Transverse colon (tissue), 4 donors: ENCODE measurements at regions not wholly inside any gene's neighbourhood (a gene's known extent, or its start where the extent isn't known, plus 50 kb on each side); places are given as distances from the start of the nearest gene placed in this dataset.

Experiments
- EP300 ChIP-seq: sonication (generic); formaldehyde crosslinking; IDR thresholded peaks from one replicate; pipeline ENCODE4 v1.6.1; 2017; ENCODE audit warnings: antibody characterized with exemption, low read depth
- POLR2AphosphoS5 ChIP-seq, 3 donors: sonication (generic); formaldehyde crosslinking; IDR thresholded peaks; one replicate each; pipeline ENCODE4 v1.6.1; 2016; ENCODE audit warnings: antibody characterized with exemption in 3 of 3
- TF ChIP-seq, protein P1 (sequence below), 5 experiments: fragments of 200-600 bp in 3 of 5; fragments of 450-650 bp in 2 of 5; sonication (generic) in 3 of 5; IDR thresholded peaks; 1 replicate in 2 of 5; 2 replicates in 3 of 5; pipeline ENCODE4 v1.5.1; 2016 to 2017; ENCODE audit warnings: antibody characterized with exemption in 5 of 5, inconsistent platforms in 3 of 5, mild to moderate bottlenecking in 2 of 5, moderate library complexity in 1 of 5

DNA sequence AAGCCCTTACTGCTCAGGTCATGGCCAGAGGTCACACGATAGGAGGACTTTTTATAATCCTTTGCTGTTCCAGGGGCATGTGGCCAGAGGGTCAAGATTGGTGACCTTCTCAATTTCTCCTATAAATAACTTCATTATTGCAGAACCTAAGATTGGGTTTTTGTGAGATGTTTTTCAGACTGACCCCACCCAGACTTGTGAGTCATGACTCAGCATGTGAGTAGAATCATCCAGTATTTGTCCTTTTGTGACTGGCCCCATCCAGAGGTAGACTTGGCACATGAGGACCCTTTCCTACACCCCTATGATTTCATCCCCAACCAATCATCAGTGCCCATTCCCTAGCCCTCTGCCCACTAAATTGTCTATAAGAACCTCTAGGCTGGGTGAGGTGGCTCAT, 84.5 kb upstream of the ABCC4 start:
- no peak for TF ChIP-seq EP300
- TF ChIP-seq, protein P1, sequence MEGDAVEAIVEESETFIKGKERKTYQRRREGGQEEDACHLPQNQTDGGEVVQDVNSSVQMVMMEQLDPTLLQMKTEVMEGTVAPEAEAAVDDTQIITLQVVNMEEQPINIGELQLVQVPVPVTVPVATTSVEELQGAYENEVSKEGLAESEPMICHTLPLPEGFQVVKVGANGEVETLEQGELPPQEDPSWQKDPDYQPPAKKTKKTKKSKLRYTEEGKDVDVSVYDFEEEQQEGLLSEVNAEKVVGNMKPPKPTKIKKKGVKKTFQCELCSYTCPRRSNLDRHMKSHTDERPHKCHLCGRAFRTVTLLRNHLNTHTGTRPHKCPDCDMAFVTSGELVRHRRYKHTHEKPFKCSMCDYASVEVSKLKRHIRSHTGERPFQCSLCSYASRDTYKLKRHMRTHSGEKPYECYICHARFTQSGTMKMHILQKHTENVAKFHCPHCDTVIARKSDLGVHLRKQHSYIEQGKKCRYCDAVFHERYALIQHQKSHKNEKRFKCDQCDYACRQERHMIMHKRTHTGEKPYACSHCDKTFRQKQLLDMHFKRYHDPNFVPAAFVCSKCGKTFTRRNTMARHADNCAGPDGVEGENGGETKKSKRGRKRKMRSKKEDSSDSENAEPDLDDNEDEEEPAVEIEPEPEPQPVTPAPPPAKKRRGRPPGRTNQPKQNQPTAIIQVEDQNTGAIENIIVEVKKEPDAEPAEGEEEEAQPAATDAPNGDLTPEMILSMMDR (IDR thresholded peaks at IDR 0.05) = no peak
- no peak for TF ChIP-seq POLR2AphosphoS5 (IDR thresholded peaks at IDR 0.05)
